ENCODE measurements at regions not wholly inside any gene's neighbourhood (a gene's known extent, or its start where the extent isn't known, plus 50 kb on each side); places are given as distances from the start of the nearest gene placed in this dataset.

DNA sequence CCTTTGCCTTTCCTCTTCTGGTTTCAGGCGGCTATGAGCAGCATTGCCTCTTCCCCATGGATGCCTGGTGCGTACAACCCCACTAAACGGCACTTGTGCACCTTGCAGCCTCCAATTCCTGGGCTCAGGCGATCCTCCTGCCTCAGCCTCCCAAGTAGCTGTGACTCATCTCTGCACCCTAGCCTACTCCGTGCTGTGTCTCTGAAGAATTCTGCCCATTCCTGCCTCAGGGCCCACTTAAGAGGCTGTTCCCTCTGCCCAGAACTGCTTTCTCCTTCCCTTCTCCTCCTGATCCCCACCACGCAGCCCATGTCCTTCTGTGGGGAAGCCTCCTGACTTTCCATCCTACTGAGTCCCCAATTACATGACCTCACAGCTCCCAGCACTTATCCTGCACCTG lies 142.2 kb upstream of the ZNF507 start:
- H2AFZ ChIP-seq (ENCODE audit: low read length): no peak overlapping the region
- H4K20me1 ChIP-seq (ENCODE audit: insufficient read depth, low read length): no peaks in the 10 kb centered on the region
- no peak overlapping the region for H3K4me3 ChIP-seq (replicated peaks in 1 of 3; ENCODE audit: insufficient read depth in 1 of 3, low read depth in 2 of 3, low read length in 3 of 3)
- no peak for FAIRE-seq
- CTCF ChIA-PET (ENCODE audit: low intra/inter-chr PET ratio, low total read pairs): no interaction called here
- intact Hi-C loops (cut with micrococcal nuclease; ENCODE audit: unreplicated experiment): no loop called here
- peaks cover 0 to 1% of the 10 kb centered on the region in 2 experiments; a peak in 3 of 5 replicates for H3K27me3 ChIP-seq (ENCODE audit: control insufficient read depth in 1 of 2, insufficient read depth in 2 of 2, low read length in 2 of 2)
- in situ Hi-C loops (cut with HindIII; ENCODE audit: extremely low pct_ligation_motif_present, low pct_unique_long_range_greater_than_20kb): no loop called here
- H3K9ac ChIP-seq (ENCODE audit: insufficient read depth, low read depth, low read length): no peak overlapping the region
- H3K4me2 ChIP-seq (ENCODE audit: low read depth, low read length): no peak overlapping the region
- ATAC-seq: no peak
- no peak overlapping the region for H3K27ac ChIP-seq (ENCODE audit: extremely low read length, insufficient read depth, low read length)
- POLR2A ChIA-PET: no interaction called here
- BruUV-seq (replicated peaks): no TSS peak
- H3K79me2 ChIP-seq (ENCODE audit: insufficient read depth, low read length): no peaks in the 10 kb centered on the region
- H3K9me3 ChIP-seq (ENCODE audit: low read length): no peaks in the 10 kb centered on the region
- no peak for TF ChIP-seq POLR2AphosphoS5 (IDR thresholded peaks at IDR 0.05; ENCODE audit: low read depth, low read length)
- no peaks in the 10 kb centered on the region for H3K4me1 ChIP-seq (ENCODE audit: insufficient read depth, low read length)
- H3K36me3 ChIP-seq (replicated peaks in 1 of 2; ENCODE audit: control insufficient read depth in 1 of 2, insufficient read depth in 2 of 2, low read length in 2 of 2): no peaks in the 10 kb centered on the region
- WGBS (ENCODE audit: low lambda C conversion rate): 9% methylated on average over 6 of the region's 6 CpGs
- no peak for DNase-seq (ENCODE audit: low spot score)

DNA sequence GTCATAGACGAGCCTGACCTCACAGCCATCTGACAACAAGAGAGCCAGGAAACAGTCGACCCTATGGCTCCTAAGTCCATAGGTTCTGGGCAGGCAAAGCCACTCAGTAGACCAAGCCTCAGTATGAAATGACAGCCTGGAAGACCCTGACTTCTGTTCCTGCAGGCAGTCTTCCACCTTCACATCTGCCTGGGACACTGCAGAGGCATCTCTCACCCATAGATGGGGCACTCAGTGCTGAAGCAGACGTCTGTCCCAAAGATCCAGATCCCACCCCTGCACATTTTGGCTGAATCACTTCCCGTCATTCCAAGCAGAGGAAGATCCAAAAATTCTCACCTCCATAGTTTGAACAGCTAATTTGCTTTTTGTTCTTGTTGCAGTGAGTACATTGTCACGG lies 139.3 kb upstream of the ZNF507 start:
- ATAC-seq (no peak; the same call in 2 of the 3 replicates), FAIRE-seq (no peak), DNase-seq (ENCODE audit: low spot score) (no peak)
- no TSS peak for BruUV-seq (replicated peaks)
- Histone ChIP-seq H3K27me3 (ENCODE audit: control insufficient read depth in 1 of 2, insufficient read depth in 2 of 2, low read length in 2 of 2) (no peaks in the 10 kb centered on the region; a peak in 1 of 5 replicates), H2AFZ (ENCODE audit: low read length) (no peak overlapping the region), H3K27ac (ENCODE audit: extremely low read length, insufficient read depth, low read length) (no peak overlapping the region), H3K4me3 (replicated peaks in 1 of 3; ENCODE audit: insufficient read depth in 1 of 3, low read depth in 2 of 3, low read length in 3 of 3) (no peak overlapping the region), H3K9me3 (ENCODE audit: low read length) (no peaks in the 10 kb centered on the region), H3K79me2 (ENCODE audit: insufficient read depth, low read length) (no peaks in the 10 kb centered on the region), H3K36me3 (replicated peaks in 1 of 2; ENCODE audit: control insufficient read depth in 1 of 2, insufficient read depth in 2 of 2, low read length in 2 of 2) (no peaks in the 10 kb centered on the region), H3K9ac (ENCODE audit: insufficient read depth, low read depth, low read length) (no peak overlapping the region), H3K4me1 (ENCODE audit: insufficient read depth, low read length) (no peaks in the 10 kb centered on the region), H3K4me2 (ENCODE audit: low read depth, low read length) (no peak overlapping the region), H4K20me1 (ENCODE audit: insufficient read depth, low read length) (no peaks in the 10 kb centered on the region)
- ChIA-PET POLR2A (no interaction called here), CTCF (ENCODE audit: low intra/inter-chr PET ratio, low total read pairs) (no interaction called here)
- 7% methylated on average over 5 of the region's 5 CpGs for WGBS (ENCODE audit: low lambda C conversion rate)
- intact Hi-C loops (cut with micrococcal nuclease; ENCODE audit: unreplicated experiment) (no loop called here), in situ Hi-C loops (cut with HindIII; ENCODE audit: extremely low pct_ligation_motif_present, low pct_unique_long_range_greater_than_20kb) (no loop called here)
- no peak for TF ChIP-seq SNAPC5 (CRISPR knock-in tag; IDR thresholded peaks at IDR 0.05; ENCODE audit: borderline replicate concordance)
- TF ChIP-seq HMGXB4 (CRISPR knock-in tag; IDR thresholded peaks at IDR 0.05; ENCODE audit: borderline replicate concordance in 1 of 2, low read depth in 1 of 2): no peak
- no peak for TF ChIP-seq ZNF136 (CRISPR knock-in tag; IDR thresholded peaks at IDR 0.05; ENCODE audit: low read depth)
- no peak for TF ChIP-seq ARID3A (IDR thresholded peaks at IDR 0.05; ENCODE audit: low read depth, low read length)
- TF ChIP-seq ZNF451 (CRISPR knock-in tag; IDR thresholded peaks at IDR 0.05): no peak
- TF ChIP-seq ATF7-NPFF (CRISPR knock-in tag; IDR thresholded peaks at IDR 0.05; ENCODE audit: low read depth): no peak
- TF ChIP-seq, protein P1, sequence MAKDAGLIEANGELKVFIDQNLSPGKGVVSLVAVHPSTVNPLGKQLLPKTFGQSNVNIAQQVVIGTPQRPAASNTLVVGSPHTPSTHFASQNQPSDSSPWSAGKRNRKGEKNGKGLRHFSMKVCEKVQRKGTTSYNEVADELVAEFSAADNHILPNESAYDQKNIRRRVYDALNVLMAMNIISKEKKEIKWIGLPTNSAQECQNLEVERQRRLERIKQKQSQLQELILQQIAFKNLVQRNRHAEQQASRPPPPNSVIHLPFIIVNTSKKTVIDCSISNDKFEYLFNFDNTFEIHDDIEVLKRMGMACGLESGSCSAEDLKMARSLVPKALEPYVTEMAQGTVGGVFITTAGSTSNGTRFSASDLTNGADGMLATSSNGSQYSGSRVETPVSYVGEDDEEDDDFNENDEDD (CRISPR knock-in tag; IDR thresholded peaks at IDR 0.05; ENCODE audit: borderline replicate concordance): no peak
- TF ChIP-seq SRSF1 (optimal IDR thresholded peaks at IDR 0.05; ENCODE audit: low read depth, low read length): no peak
- no peak for TF ChIP-seq YEATS2 (CRISPR knock-in tag; IDR thresholded peaks at IDR 0.05; ENCODE audit: borderline replicate concordance)

Measured in HepG2 (cell line).